GM19467 (cell line): ENCODE measurements at regions not wholly inside any gene's neighbourhood (a gene's known extent, or its start where the extent isn't known, plus 50 kb on each side); places are given as distances from the start of the nearest gene placed in this dataset.

Experiments
- ATAC-seq: cut with Tn5 transposase; IDR thresholded peaks from one replicate; pipeline ENCODE4 v1.9.1; 2021; ENCODE audit warnings: mild to moderate bottlenecking, moderate library complexity; ENCODE audit not compliant: unreplicated experiment

DNA sequence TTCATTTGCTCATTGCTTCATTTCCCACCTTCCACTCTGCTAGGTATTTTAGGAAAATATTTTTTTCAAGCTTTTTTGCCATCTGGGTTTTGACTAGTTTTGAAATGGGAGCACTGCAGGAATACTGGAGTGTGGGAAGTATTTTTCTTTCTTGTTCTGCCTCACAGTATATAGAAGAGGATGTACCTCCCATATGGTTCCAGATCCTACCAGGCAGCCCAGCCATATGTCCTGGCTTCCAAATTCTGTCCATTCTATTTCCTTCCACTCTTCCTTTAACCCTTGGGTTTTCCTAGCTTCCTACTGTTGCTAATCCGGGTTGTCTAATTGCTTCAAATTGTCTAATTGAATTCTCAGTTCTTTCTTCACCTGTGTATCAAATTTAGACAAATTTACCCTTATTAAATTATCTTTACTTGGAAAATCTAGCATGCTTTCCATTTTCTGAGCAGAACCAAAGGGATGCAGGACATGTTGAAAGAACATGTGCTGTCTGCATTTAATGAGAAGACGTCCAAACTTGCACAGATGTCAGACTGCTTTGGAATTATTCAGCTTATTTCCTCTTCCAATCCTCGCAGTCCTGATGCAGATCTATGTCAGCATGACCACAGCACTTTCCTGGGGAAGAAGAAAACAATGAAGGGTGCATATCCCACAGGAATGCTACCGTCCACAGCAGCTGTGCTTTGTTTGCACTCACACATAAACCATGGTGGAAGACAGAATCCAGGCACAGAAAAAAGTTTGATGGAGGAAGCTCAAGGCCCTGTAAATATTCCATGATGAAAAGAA, 1273.9 kb upstream of the MAP3K7 start:
- ATAC-seq: no peak

DNA sequence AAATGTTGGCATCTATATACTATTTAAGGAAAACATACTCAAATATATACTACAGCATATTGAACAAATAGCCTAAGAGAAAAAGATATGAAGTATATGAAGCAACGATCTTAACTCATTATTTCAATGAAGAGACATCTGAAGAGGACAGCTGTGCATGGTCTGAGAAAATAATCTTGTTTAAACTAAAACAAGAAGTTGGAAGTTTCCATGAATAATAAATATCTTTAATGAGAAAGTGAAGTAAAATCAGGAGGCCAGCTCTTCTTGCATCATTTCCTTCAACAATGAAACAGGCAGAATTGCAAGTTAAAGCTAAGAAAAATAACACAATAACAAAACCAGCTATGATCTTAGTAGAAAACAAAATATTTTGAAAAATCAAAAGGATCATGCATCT, 1265.4 kb upstream of the MAP3K7 start:
- ATAC-seq: no peak

DNA sequence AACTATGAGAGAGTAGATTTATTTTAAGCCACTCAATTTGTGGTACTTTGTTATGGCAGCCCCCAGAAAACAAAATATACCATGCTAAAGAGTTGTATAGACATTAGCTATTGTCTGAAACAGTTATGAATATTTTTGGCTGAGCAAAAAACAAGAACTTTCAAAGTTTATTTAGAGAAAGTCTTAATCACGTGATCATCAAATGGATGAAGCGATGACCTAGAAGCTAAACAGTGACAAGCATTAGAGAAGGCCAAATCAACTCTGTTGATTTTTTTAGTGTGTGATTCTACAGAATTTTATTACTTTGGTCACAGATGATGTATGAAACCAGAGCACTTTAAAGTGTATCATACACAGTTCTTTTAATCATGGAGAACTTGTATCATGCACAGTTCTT, 1247.9 kb upstream of the MAP3K7 start:
- no peak for ATAC-seq

DNA sequence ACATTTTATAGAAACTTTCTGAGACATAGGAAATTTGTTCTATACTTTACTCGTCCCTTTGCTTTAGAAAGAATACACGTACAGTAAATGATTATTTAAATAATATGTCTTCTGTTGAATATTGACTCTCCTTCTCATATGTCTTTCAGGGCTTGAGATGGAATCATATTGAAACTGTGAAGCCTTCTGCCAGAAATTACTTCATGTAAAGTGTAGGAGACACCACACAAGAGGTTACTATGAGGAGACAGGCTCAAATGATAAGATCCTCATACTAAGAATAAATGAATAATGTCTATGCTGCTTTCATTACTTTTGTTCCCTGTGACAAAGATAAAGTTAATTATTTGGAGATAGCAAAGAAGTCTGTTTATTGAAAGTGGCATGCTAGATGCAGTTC, 1240.3 kb upstream of the MAP3K7 start:
- ATAC-seq: no peak

DNA sequence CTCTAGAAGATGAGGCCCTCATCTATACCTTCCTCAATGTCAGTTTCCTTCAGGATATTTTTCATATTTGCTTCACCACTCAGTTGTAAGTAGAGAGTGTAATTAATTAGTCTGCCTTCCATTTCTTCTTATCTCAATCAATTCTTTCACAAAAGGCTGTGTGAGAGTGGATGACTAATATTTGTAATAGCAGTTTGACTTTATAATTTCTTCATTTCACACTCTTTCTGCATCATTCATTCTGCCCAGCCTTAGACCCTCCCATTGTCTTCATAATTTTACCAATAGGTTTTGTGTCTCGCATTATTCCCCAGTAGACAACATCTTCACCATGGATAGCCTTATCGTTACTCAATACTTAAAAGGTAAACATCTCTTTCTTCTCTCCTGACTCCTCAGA, 1239.3 kb upstream of the MAP3K7 start:
- no peak for ATAC-seq

DNA sequence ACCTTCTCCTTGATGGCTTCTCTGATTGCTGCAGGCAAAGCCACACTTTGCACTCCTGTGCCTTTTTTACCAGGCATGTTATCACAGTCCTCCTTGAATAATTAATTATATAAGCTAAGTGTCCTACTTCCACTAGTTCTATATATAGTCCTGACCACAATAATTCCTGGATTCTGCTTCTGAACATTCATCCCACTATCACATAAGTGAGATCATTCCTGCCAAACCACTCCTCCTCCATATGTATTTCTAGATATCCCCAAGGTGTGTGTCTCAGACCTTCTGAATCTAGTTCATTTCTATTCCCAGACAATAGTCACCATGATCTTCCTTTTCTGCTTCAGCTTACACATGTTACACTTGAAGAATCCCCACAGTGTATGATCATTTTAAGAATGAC, 1237.5 kb upstream of the MAP3K7 start:
- ATAC-seq: no peak

DNA sequence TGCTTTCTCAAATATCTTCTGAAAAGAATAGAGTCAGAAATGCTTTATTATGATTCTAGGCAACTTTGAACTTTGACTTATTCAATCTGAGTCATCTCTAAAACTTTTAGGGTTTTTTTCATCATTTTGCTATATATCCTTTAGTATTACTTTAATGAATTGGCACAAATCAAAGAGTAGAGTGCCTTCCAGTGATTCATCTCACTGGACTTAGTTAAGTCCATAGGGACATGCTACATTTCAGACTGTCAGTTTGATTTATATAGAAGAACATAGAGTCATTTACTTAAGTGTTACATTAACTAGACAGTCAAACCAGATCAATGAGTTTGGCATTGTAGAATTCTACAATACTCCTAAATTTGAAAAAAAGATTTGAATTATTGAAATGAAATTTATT, 1235.7 kb upstream of the MAP3K7 start:
- no peak for ATAC-seq

DNA sequence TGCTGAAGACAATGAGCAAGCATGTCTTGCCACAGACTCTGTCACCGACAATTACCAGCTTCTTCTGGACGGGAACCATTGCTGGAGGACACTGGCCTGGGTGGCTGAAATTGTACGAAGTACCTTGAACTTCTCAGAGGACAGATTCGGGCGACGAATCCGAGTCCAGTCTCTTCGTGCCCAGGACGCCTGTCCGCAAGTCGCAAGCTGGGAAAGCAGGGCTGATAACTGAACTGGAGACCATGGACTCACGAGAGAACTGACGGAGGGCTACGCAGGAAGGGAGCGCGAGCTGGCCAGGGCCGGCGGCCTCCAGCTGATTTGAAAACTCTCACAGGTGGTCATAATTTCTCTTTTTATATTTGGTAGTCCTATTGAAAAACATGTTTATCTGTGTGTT, 1229.5 kb upstream of the MAP3K7 start:
- ATAC-seq: no peak

DNA sequence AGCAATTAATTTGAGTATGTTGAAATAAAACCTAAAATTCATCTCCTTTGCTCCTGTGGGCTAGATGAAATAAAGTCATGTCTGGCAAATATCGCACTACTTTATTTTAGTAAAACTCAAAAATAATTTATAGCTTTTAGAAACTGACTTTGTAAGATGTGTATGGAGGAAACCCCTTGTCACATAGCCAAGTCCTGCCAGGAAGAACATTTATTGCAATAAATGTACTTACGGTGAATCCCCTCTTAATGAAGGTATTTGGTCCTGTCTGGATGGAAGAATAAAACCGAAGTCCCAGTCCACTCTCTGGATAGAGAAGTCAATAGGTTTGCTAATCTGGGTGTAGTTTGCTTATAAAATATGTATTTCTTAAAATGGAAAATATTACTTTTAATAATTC, 1226.8 kb upstream of the MAP3K7 start:
- ATAC-seq: no peak

DNA sequence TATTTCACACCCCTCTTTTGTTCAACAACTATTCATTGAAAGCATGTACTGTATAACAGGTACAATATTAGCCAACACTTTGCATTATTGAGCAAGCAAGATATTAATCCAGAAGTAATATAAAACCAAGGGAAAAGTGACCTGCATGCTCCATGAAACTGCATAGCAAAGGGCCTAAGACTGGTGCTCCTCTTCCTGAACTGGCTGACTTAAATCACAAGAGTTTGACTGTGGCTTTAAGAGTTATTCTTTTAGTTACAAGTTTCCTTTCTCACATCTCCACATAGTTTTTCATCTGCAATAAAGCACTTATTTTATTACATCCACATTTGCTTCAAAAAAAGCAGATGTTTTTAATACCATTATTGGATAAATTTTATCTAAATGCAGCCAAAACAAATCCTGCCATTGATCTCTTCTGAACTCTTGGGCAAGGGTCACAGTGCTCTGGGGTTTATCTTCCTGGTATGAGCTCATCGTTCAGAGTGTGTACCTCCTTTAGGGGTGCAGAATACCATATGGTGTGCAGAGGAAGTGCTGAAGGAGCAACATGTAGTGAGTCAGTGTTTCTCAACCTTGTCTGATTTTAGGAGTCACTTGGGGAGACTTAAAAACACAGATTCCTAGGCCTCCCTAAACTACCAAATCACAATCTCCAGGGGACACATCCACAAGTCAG, 1225.9 kb upstream of the MAP3K7 start:
- ATAC-seq: no peak

DNA sequence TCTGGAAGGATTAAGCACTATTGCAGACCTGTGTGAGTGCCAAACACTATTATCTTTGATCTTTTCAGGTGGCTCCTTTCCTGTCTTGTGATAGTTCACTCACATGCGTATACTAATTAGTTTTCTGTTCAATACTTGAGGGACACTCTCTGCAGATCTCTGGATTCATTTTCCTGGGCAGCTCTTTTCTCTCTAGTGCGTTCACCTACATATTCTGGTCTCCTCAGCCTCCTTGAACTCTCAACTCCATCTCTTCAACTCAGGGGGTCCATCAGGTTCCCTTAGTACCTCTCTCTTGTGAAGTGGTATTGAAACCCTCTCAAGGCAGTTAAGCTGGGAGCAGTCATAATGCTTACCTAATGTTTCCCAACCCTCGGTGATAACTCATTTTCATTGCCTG, 1218.1 kb upstream of the MAP3K7 start:
- no peak for ATAC-seq

DNA sequence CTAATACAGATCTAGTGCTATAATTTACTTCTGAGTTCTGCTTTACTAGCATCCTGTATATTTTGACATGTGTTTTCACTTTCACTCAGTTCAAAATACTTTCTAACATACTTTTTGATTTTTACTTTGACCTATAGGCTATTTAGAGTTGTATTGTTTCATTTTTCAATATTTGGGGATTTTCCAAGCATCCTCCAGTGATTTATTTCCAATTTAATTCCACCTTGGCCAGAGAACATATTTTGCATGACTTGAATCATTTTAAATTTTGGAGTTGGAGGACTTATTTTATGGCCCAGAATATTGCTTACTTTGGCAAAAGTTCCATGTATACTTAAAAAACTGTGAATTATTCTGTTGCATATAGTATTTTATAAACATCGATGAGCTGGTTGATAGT, 1215.6 kb upstream of the MAP3K7 start:
- no peak for ATAC-seq

DNA sequence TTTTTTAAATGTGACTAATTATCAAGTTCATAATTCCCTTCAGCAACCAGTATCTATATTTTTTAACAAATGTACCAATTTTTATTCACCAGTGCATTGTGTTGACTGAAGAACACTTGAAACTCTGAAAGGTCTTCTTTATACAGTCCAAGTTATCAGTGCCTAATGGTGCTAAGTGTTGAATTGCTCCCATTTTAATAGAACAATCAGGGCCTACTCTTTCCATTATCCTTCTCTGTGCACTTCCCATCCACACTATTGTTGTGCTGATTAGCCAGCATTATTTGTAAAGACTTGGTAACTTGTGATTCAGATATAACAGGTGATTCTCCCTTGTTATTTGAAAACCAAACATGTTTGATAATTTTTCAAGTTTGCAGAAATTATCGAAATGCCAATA, 1209.7 kb upstream of the MAP3K7 start:
- no peak for ATAC-seq

DNA sequence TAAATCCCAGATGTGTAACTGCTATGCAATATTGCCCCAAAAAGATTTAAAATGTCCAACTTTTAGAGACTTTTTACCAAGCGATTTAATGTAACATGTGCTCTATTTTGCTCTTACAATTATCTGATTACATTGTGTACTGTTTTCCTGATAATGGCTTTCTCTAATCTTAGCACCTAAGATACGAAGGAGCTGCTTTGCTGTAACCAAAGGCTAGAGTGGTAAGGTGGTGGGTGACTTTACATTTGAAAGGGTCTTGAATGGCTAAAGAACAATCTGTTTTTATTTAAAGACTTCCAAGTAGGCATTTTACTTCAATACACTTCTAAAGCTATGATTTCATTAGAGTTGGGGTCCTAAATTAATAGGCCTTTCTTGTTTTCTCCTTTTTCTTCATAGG, 1201.6 kb upstream of the MAP3K7 start:
- ATAC-seq: no peak

DNA sequence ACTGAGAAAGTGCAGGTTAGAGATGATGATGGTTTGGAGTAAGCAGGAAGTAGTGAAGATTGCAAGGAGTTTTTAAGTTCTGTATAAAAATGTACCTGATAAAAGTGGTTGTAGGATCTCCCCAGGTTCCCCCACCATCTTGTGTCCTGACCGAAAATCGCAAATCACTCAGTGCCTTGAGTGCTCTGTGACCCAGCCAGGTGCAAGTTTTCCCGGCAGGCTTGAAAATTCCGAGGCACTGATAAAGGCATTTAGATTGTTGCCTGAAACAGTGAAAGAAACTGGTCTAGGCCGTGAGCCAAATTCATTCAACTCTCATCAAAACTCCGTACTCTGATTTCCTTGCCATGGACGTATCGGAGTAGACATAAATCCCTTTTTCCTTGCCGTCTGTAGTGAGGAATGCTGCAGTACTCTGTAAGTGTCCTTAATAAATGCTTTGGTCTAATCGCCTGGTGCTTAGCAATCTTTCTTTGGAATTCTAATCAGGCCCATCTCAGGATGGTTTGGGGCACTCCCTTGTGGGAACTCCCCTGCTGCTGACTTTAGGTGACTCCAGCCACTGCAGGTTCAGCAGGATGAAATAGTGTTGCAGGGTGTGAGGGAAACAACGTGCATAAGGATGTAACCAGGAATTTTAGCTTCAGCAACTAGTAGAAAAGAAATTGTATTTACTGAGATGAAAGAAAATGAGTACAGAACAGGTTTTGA, 1199.8 kb upstream of the MAP3K7 start:
- no peak for ATAC-seq

DNA sequence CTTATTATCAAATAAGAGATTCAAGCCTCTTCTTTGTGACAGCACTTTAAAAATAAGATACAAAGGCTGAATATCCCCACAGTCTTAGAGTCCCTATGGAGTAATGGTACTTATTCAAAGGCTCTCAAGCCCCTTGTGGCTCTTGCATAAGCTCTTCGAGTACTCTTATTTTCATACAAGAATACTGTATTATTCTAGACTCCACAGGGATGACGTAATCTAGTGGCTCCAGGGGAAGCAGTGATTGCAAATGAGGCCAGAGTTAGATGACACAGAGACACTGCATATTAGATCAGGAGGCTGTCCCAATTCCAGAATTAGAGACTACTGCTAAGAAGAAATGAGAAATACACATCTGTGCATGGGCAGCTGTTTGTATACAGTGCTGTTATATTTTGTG, 1195.9 kb upstream of the MAP3K7 start:
- ATAC-seq: no peak

DNA sequence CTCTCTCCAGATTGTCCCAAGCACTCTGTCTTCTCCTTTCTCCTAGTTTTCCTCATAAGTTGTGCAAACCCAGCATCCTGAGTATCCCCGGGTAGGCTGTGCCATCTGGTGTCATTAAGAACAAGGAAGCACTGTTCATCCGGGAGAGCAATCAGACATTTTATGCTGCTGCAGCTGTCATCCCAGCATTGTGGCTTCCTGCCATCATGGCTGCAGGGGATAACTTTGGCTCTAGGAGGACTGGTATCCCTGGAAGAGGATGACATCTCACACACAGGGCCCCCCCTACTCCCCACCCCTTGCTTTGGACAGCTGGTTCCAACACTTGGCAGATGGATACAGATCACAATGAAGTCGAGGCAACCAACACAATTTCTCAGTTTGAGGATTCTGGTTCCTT, 1195.1 kb upstream of the MAP3K7 start:
- no peak for ATAC-seq

DNA sequence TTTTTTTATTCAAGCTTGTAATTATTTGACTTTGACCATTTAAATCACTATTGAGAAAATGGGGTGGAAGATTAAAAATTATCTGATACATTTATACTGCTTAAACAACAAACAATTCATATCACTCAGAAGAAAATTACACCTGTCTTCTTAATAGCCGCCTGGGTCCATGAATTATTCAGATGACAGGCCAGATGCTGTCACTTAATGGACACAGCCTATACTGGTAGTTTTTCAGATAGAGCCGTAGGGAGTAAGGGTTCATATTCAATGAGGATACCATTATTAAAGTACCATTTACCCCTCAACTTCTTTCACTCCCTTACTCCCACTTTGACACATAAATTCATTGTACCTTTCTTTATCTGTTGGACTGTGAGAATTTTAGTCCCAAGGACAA, 1193.4 kb upstream of the MAP3K7 start:
- ATAC-seq: no peak

DNA sequence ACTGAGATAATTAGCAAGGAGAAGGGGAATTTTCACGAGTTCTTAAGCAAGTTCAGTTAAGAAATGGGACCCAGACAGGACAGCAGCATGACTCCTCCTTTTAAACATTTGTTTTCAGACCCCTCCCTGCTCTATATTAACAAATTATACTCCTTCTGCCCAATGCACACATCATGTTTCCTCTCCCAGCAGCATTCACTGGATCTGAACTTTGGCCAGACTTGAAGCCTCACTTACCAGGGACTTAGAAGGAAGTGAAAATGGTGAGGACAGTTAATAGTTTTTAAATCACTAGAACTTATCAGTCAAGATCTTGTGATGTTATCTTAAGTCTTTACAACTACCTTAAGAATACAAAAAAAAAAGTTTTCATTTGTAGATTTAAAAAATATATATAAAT, 1174.7 kb upstream of the MAP3K7 start:
- ATAC-seq: no peak

DNA sequence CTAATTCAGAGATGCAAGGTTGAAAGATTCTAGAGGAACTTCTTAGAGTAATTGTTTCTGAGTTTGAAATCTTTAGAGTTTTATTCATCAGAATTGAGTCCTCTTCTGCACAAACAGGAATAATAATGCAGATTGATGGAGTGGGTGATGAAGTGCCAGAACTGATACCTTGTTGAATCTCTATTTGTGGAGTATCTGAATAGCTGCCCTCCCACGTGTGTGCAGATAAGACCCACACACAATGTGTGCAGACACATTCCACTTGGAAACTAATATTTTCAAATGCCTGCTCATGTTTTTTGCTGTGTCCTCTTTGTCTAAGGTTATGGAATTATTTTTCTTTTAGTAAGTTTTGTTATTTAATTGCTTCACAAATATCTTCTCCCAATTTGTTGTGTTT, 1167.8 kb upstream of the MAP3K7 start:
- no peak for ATAC-seq

DNA sequence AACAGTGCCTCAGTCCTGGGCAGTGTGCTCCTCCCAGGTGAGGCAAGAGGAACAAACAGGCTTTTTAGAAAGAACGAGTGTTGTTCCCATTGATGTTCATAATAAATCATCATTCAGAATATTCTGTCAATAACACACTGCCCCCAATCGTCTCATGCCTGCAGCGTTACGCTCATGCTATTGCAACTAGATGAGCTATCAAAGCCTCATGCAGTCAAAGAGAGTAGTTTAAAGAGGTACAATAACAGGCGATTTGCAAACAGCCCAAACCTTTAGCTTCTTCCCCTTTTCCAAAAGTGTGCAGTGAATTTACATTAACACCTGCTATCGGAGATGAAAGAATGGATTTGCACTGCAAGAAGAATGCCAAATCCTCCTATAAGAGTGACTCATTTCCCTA, 1164.7 kb upstream of the MAP3K7 start:
- no peak for ATAC-seq

DNA sequence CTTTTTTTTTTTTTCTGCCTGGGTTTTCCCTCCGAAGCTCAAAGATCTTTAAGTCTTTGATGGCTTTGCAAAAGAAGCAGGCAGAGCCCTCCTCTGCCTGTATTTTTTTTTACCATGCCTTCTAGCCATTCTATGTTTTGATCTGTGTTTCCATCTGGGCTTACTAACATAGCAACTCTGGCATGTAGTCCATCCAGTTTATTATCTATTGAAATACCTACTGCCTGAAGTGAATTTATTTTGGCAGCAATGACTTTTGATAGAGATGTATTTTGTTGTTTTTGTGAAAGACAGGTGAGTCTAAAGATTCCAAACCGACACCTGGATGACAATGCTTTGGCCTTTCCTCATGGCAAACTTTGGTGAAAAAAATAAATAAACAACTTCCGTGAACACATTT, 1157.7 kb upstream of the MAP3K7 start:
- no peak for ATAC-seq
